GM19372 (cell line): ENCODE measurements at regions not wholly inside any gene's neighbourhood (a gene's known extent, or its start where the extent isn't known, plus 50 kb on each side); places are given as distances from the start of the nearest gene placed in this dataset.

Experiments
- ATAC-seq: cut with Tn5 transposase; IDR thresholded peaks from one replicate; pipeline ENCODE4 v1.9.1; 2021; ENCODE audit warnings: mild to moderate bottlenecking, low read depth, moderate library complexity; ENCODE audit not compliant: unreplicated experiment

DNA sequence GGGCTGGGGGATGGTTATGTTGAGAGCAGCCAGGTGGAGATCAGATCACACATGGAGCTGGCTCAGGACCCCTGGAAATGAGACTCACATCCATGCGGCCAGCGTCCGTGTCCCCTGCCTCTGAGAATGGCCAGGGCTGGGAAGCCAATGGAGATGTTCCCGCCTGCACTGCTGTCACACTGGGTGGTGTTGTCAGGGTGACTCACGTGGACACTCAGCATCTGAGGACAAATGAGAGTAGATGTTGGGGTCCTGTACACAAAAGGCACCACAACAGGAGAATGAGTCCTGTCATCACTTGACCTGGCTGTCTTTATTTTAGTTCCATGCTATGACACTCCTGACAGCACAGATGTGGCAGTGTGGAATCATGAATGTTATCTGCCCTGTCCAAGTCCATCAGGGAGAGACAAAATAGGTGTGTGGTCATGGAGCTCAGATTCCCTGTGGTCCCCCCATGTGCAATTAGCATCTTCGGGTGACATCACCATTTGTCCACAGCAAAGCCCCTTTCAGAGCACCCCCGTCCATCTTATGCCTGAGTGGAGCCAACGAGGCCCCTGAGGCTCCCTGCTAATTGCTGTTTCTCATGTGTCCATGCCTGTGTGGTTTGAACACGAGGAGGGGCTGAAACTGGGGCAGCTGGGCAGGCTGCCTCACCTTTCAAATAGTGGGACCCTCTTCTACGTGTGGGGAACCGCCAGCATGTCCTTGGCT lies 393.5 kb downstream of the AACS start:
- ATAC-seq, result no peak

- no peak for ATAC-seq
Measured at GRCh38 chr12:125461831-125462230, 396.6 kb downstream of the AACS start.

DNA sequence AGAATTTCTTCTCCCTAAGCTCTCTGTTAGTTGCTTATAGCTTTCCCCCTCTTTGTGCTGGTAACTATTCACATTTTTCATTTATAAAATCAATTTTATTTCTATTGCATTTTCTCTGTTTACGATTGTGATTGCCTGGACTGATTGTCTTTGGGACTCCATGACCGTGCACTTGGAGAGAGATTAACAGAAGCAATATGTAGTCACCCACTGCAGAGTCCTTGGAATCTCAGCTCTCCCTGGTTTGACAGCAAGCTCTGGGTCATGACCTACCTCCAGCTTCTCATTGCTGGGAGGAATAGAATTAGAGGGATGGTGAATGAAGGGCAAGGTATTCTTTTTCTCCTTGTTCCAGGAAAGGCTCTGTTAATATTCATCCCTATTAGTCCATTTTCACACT lies 398.2 kb downstream of the AACS start:
- ATAC-seq, result no peak

DNA sequence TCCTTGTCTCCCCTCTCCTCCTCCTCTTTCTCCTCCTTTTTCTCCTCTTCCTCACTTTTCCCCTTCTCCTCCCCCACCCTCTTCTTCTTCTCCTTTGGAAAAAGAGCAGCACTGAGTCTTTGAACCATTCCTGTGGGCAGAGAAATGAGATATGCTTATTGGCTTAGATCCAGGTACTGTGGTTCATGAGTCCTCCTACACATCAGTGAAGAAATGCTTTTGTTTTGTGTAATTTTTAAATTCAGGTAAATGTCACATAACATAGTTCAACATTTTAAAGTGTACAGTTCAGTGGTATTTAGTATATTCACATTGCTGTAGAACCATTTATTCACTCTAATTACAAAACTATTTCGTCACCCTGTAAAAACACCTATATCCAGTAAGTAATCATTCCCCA lies 402.1 kb downstream of the AACS start:
- ATAC-seq, result no peak

GRCh38 chr12:125469683-125470082 lies 404.4 kb downstream of the AACS start:
- no peak for ATAC-seq

DNA sequence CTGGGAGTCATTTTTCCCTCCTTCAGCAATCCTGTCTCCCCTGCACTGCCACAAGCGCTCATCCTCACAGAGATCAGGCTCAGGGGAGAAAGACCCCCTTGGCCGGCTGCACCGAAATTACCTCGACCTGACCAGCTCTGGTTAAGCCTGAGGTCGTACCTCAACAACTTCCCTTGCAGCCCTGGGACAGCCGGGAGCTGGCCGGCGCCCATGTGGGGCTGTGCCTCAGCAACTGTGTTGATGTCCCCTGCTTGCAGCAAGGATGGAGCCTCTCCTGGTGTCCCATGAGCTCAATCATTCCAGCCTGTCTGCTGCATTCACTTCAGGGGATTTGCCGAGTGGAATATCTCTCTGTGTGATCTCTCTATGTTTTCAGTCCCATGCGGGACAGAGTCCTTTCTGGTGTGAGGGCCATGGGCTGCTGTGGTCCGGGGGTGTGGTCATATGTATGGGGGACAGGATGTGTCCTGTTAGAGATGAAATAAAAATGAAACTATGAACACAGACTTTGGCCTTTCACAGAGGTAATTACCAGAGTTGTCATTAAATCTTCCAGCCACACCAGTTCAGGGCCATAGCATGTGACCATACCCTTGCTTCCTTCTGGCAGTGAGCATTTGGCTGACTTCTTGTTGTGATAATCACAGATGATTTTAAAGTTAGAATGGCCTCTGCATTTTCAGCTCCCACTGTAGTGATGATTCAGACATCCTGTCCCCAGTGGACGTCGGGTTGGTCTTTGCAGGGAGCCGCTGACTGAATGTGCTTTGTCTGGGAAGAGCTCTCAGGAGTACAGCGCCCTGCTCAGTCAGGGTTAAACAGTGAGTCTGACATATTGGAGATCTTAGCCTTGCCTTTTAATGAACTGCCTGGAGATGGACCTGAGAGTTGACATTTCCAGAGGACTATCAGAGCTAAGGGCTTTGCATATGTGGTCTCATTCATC lies 405.9 kb downstream of the AACS start:
- no peak for ATAC-seq

DNA sequence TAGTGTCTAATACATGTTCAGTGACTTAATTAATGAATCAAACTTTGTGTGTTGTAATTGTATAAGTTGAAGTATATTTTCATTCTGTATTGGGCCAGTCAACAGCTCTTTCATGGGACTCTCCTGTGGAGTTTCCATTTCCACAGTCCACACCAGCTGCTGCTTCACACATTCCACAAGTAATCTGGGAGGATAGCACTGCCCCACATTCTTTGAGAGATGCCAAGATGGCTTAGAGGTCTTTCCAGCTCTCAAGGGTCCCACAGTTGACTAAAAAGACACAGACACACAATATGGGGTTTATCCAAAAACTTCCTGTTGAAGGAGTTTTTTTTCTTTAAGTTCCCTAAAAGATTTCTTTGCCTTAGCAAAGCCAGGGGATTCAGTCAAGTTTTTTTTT lies 408.3 kb downstream of the AACS start:
- no peak for ATAC-seq

- ATAC-seq, result no peak
Measured at GRCh38 chr12:125487336-125487735, 422.1 kb downstream of the AACS start.

DNA sequence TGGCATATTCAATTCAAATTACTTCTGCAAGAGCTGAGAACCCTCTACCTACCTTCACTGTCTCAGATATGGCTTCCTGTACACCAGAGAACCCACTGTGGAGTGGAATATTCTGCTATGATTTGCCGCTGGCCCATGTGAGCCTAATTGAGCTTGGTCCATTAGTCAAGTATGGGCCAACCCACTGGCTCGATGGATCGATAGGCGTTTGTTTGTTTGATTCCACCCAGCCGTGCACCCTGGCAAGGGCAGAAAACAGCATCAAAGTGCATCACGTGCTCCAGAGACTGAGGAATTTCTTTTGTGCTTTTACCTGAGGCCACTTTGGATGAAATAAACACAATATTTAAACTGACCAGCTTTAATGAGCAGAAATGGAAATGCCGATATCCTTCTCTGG lies 426.3 kb downstream of the AACS start:
- ATAC-seq, result no peak

GRCh38 chr12:125492354-125493270 lies 427.4 kb downstream of the AACS start:
- ATAC-seq, result no peak

DNA sequence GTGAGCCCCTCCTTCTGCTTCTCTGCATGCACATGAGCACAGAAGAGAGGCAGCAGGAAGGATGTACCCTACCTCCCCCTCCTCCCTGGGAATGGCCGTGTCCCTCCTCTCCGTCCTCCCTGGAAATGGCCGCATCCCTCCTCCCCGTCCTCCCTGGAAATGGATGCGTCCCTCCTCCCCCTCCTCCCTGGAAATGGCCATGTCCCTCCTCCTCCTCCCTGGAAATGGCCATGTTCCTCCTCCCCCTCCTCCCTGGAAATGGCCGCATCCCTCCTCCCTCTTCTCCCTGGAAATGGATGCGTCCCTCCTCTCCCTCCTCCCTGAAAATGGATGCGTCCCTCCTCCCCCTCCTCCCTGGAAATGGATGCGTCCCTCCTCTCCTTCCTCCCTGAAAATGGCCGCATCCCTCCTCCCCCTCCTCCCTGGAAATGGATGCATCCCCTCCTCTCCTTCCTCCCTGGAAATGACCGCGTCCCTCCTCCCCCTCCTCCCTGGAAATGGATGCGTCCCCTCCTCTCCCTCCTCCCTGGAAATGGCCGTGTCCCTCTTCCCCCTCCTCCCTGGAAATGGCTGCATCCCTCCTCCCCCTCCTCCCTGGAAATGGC lies 428.6 kb downstream of the AACS start:
- ATAC-seq, result no peak

- no peak for ATAC-seq
Measured at GRCh38 chr12:125503128-125503527, 437.9 kb downstream of the AACS start.

- ATAC-seq, result no peak
Measured at GRCh38 chr12:125509195-125509594, 444.0 kb downstream of the AACS start.

- ATAC-seq, result no peak
Measured at GRCh38 chr12:125512541-125513298, 447.5 kb downstream of the AACS start.

- no peak for ATAC-seq
Measured at GRCh38 chr12:125515887-125516286, 450.7 kb downstream of the AACS start.

- no peak for ATAC-seq
Measured at GRCh38 chr12:125518074-125518473, 452.8 kb downstream of the AACS start.

- no peak for ATAC-seq
Measured at GRCh38 chr12:125519026-125519651, 453.9 kb downstream of the AACS start.

DNA sequence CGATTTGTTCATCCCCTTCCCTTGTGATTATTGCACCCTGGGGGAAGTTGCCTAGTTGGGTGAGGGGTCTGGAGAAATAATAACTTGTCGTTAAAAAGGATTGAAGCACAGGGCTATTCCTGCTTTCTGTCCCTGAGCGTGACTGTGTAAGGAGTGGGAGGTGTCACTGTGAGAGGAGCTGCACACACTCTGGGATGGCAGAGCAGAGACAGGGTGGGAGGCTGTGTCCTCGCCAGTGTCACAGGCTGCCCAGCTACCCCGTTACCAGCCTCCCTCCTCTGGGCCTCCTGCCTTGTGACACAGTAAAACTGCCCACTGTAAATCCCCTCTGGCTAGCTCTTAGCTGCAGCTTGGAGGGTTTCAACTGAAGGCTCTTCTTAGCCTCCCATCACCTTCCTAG lies 460.6 kb downstream of the AACS start:
- no peak for ATAC-seq

GRCh38 chr12:125528281-125528680 lies 463.0 kb downstream of the AACS start:
- ATAC-seq, result no peak
